ENCODE measurements at regions not wholly inside any gene's neighbourhood (a gene's known extent, or its start where the extent isn't known, plus 50 kb on each side); places are given as distances from the start of the nearest gene placed in this dataset.

DNA sequence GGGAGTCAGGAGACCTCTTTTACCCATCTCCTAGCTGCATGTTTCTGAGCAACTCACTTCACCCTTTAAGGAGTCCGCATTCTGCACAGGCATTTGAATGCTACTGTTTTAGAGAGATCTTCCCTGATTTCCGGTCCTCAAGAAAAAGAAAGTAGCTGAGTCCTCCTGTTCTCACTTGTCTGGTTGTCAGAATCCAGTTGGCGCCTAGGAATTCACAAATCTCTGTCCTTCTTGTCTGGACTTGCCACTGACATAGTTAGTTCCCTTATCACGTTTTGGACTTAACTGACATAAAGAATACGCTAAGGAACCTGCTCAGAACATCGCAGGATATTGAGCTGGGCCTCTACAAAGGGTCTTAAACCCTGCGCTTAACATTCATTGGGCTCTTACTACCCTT lies 61.3 kb upstream of the OR5P2 start:
- Histone ChIP-seq H3K36me3 (ENCODE audit: control insufficient read depth in 2 of 2, insufficient read depth in 1 of 2, low read length in 2 of 2) (no peaks in the 10 kb centered on the region), H3K4me1 (ENCODE audit: control insufficient read depth, insufficient read depth, low read length) (no peaks in the 10 kb centered on the region), H3K4me3 (ENCODE audit: low read depth, low read length) (no peak overlapping the region), H3K27ac (ENCODE audit: extremely low read depth, low read depth, low read length) (no peak overlapping the region), H3K9me3 (ENCODE audit: control insufficient read depth, insufficient read depth, low read depth, low read length) (no peaks in the 10 kb centered on the region)
- CTCF ChIA-PET: no interaction called here
- POLR2A ChIA-PET: no interaction called here
- TF ChIP-seq, protein P1, sequence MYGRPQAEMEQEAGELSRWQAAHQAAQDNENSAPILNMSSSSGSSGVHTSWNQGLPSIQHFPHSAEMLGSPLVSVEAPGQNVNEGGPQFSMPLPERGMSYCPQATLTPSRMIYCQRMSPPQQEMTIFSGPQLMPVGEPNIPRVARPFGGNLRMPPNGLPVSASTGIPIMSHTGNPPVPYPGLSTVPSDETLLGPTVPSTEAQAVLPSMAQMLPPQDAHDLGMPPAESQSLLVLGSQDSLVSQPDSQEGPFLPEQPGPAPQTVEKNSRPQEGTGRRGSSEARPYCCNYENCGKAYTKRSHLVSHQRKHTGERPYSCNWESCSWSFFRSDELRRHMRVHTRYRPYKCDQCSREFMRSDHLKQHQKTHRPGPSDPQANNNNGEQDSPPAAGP (tag by site-specific recombination; IDR thresholded peaks at IDR 0.05): no peak
- TF ChIP-seq ZSCAN23 (tag by site-specific recombination; IDR thresholded peaks at IDR 0.05) (no peak), ZNF626 (tag by site-specific recombination; IDR thresholded peaks at IDR 0.05) (no peak)

DNA sequence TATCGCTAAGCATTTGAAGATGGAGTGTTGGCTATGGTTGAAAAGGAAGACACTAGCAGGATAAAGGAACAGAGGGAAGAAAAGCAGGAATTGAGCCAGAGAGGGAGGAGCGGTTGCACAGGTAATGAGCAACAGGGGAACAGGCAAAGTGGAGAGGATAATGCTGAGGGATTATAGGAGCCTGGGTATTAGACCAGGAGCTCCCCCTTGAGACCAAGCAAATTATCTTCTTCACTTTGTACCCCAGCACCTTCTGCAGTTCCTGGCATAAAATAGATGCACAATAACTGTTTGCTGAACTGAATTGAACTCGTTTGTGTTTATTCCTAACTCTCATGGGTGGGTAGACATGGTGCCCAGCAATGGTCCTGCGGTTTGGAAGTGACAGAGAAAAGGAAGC lies 54.6 kb upstream of the OR5P2 start:
- H3K9me3 ChIP-seq (ENCODE audit: control insufficient read depth, insufficient read depth, low read depth, low read length): no peaks in the 10 kb centered on the region
- TF ChIP-seq ZNF121 (tag by site-specific recombination; IDR thresholded peaks at IDR 0.05) (no peak), ZNF311 (tag by site-specific recombination; IDR thresholded peaks at IDR 0.05; ENCODE audit: borderline replicate concordance) (no peak), ZBTB21 (tag by site-specific recombination; IDR thresholded peaks at IDR 0.05) (no peak), YY1 (tag by site-specific recombination; IDR thresholded peaks at IDR 0.05) (no peak), ZNF24 (tag by site-specific recombination; IDR thresholded peaks at IDR 0.05) (no peak), ZNF514 (tag by site-specific recombination; IDR thresholded peaks at IDR 0.05) (no peak), ZBTB7A (tag by site-specific recombination; IDR thresholded peaks at IDR 0.05; ENCODE audit: low read depth) (no peak), ZNF792 (tag by site-specific recombination; IDR thresholded peaks at IDR 0.05) (no peak), ZNF138 (tag by site-specific recombination; IDR thresholded peaks at IDR 0.05; ENCODE audit: borderline replicate concordance) (no peak), TRIM28 (IDR thresholded peaks at IDR 0.05; ENCODE audit: borderline replicate concordance, low read length) (no peak), ZNF626 (tag by site-specific recombination; IDR thresholded peaks at IDR 0.05) (no peak), ZNF747 (tag by site-specific recombination; IDR thresholded peaks at IDR 0.05) (no peak), ZFP69B (tag by site-specific recombination; IDR thresholded peaks at IDR 0.05) (no peak), KLF9 (tag by site-specific recombination; IDR thresholded peaks at IDR 0.05; ENCODE audit: low read depth) (no peak), ZNF48 (tag by site-specific recombination; IDR thresholded peaks at IDR 0.05) (no peak), ZBTB8A (tag by site-specific recombination; IDR thresholded peaks at IDR 0.05) (no peak), IKZF3 (tag by site-specific recombination; IDR thresholded peaks at IDR 0.05) (no peak)
- TF ChIP-seq, protein P2, sequence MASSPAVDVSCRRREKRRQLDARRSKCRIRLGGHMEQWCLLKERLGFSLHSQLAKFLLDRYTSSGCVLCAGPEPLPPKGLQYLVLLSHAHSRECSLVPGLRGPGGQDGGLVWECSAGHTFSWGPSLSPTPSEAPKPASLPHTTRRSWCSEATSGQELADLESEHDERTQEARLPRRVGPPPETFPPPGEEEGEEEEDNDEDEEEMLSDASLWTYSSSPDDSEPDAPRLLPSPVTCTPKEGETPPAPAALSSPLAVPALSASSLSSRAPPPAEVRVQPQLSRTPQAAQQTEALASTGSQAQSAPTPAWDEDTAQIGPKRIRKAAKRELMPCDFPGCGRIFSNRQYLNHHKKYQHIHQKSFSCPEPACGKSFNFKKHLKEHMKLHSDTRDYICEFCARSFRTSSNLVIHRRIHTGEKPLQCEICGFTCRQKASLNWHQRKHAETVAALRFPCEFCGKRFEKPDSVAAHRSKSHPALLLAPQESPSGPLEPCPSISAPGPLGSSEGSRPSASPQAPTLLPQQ (tag by site-specific recombination; IDR thresholded peaks at IDR 0.05): no peak
- TF ChIP-seq, protein P3, sequence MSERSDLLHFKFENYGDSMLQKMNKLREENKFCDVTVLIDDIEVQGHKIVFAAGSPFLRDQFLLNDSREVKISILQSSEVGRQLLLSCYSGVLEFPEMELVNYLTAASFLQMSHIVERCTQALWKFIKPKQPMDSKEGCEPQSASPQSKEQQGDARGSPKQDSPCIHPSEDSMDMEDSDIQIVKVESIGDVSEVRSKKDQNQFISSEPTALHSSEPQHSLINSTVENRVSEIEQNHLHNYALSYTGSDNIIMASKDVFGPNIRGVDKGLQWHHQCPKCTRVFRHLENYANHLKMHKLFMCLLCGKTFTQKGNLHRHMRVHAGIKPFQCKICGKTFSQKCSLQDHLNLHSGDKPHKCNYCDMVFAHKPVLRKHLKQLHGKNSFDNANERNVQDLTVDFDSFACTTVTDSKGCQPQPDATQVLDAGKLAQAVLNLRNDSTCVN (tag by site-specific recombination; optimal IDR thresholded peaks at IDR 0.05): no peak
- no peaks in the 10 kb centered on the region for H3K4me1 ChIP-seq (ENCODE audit: control insufficient read depth, insufficient read depth, low read length)
- H3K36me3 ChIP-seq (ENCODE audit: control insufficient read depth in 2 of 2, insufficient read depth in 1 of 2, low read length in 2 of 2): no peaks in the 10 kb centered on the region
- ChIA-PET CTCF (interaction anchor here (0.6 to 1.0 kb wide), 2 partner anchors 57 to 515 kb away, joined by 3 read pairs; no protein-coding TSS in a partner anchor), POLR2A (no interaction called here)
- no peak overlapping the region for H3K4me3 ChIP-seq (ENCODE audit: low read depth, low read length)
- no peak overlapping the region for H3K27ac ChIP-seq (ENCODE audit: extremely low read depth, low read depth, low read length)

DNA sequence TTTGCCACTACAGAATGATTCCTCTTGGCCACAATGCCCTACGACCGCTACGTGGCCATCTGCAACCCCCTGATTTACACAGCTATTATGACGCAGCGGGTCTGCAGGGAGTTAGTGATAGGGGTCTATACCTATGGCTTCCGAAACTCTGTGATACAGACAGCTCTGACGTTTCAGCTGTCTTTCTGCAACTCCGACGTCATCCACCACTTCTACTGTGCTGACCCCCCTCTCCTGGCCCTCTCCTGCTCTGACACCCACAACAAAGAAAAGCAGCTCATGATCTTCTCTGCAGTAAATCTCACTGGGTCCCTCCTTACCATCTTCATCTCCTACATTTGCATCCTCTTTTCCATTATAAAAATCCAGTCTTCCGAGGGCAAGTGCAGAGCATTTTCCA lies 52.3 kb upstream of the OR5P2 start:
- H3K27ac ChIP-seq (ENCODE audit: extremely low read depth, low read depth, low read length): no peak overlapping the region
- ChIA-PET CTCF (interaction anchor here (0.6 kb wide), 1 partner anchor 729 kb away, joined by 3 read pairs; no protein-coding TSS in a partner anchor), POLR2A (no interaction called here)
- H3K4me1 ChIP-seq (ENCODE audit: control insufficient read depth, insufficient read depth, low read length): no peaks in the 10 kb centered on the region
- TF ChIP-seq ZFHX2 (tag by site-specific recombination; conservative IDR thresholded peaks at IDR 0.05): no peak
- no peak overlapping the region for H3K4me3 ChIP-seq (ENCODE audit: low read depth, low read length)
- H3K36me3 ChIP-seq (ENCODE audit: control insufficient read depth in 2 of 2, insufficient read depth in 1 of 2, low read length in 2 of 2): no peaks in the 10 kb centered on the region
- H3K9me3 ChIP-seq (ENCODE audit: control insufficient read depth, insufficient read depth, low read depth, low read length): no peaks in the 10 kb centered on the region

Measured in HEK293 (cell line).